IMR-90 (cell line): ENCODE measurements at regions not wholly inside any gene's neighbourhood (a gene's known extent, or its start where the extent isn't known, plus 50 kb on each side); places are given as distances from the start of the nearest gene placed in this dataset.

Source experiments
- CEBPB ChIP-seq: IDR thresholded peaks from 2 replicates; pipeline ENCODE4 v1.6.1; 2012; ENCODE audit warnings: low read depth, low read length, improper control_type of control experiment
- CTCF ChIP-seq: conservative IDR thresholded peaks from 2 replicates; pipeline ENCODE4 v1.5.1; 2012; ENCODE audit warnings: mild to moderate bottlenecking, low read depth, low read length, improper control_type of control experiment
- ELK1 ChIP-seq: fragments of 150-350 bp; IDR thresholded peaks from 2 replicates; pipeline ENCODE4 v1.6.1; 2016; ENCODE audit warnings: low read depth, mild to moderate bottlenecking, low read length, moderate library complexity, borderline replicate concordance
- FOS ChIP-seq: fragments of 150-350 bp; IDR thresholded peaks from 2 replicates; pipeline ENCODE4 v1.6.1; 2016; ENCODE audit warnings: low read depth, low read length
- MAFK ChIP-seq: IDR thresholded peaks from 2 replicates; pipeline ENCODE4 v1.6.1; 2012; ENCODE audit warnings: low read depth, low read length, improper control_type of control experiment
- MAZ ChIP-seq: IDR thresholded peaks from 2 replicates; pipeline ENCODE4 v1.6.1; 2012; ENCODE audit warnings: low read depth, mild to moderate bottlenecking, low read length, improper control_type of control experiment, moderate library complexity, borderline replicate concordance
- MXI1 ChIP-seq: IDR thresholded peaks from 2 replicates; pipeline ENCODE4 v1.6.1; 2012; ENCODE audit warnings: low read depth, mild to moderate bottlenecking, low read length, moderate library complexity, borderline replicate concordance
- POLR2A ChIP-seq: IDR thresholded peaks from 2 replicates; pipeline ENCODE4 v1.6.1; 2012; ENCODE audit warnings: mild to moderate bottlenecking, low read depth, low read length
- RAD21 ChIP-seq: IDR thresholded peaks from 2 replicates; pipeline ENCODE4 v1.6.1; 2012; ENCODE audit warnings: low read length, improper control_type of control experiment
- RCOR1 ChIP-seq: IDR thresholded peaks from 2 replicates; pipeline ENCODE4 v1.6.1; 2012; ENCODE audit warnings: mild to moderate bottlenecking, low read length, improper control_type of control experiment; ENCODE audit not compliant: insufficient replicate concordance
- RFX5 ChIP-seq: IDR thresholded peaks from 2 replicates; pipeline ENCODE4 v1.8.0; 2012; ENCODE audit warnings: low read depth, mild to moderate bottlenecking, low read length, moderate library complexity
- SMC3 ChIP-seq: fragments of 150-350 bp; IDR thresholded peaks from 2 replicates; pipeline ENCODE4 v1.6.1; 2016; ENCODE audit warnings: low read depth, mild to moderate bottlenecking, antibody characterized with exemption, low read length, moderate library complexity
- USF2 ChIP-seq: fragments of 150-350 bp; IDR thresholded peaks from 2 replicates; pipeline ENCODE4 v1.6.1; 2017; ENCODE audit warnings: mild to moderate bottlenecking, antibody characterized with exemption, low read length, low read depth

GRCh38 chr12:124115976-124116690 is 143.1 kb downstream of the ZNF664 start:
- TF ChIP-seq CTCF (no peak), SMC3 (no peak), CEBPB (no peak), RAD21 (no peak), USF2 (no peak), RCOR1 (no peak), POLR2A (no peak), RFX5 (no peak), MXI1 (no peak), FOS (no peak), ELK1 (no peak), MAZ (no peak), MAFK (no peak)
